ENCODE measurements at regions not wholly inside any gene's neighbourhood (a gene's known extent, or its start where the extent isn't known, plus 50 kb on each side); places are given as distances from the start of the nearest gene placed in this dataset.

DNA sequence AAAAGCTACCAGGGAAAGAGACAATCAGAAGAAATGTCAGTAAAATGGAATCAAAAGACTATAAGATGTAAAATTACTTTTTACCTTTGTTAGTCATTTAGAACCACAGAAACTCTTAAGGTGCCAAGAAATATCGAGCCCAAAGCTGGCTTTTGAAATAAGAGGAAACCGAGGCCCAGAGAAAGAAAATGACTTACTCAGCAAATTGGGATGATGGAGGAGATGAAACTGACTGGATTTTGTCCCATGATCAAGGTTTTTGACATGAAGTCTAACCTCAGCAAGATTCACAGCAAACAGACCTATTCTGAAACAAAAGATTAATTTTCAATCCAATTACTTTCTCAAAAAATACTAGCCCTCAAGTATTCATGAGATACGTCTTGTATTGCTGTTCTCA lies 696.2 kb upstream of the WWC1 start:
- Mint-ChIP-seq H3K27ac (no peak overlapping the region), H3K4me3 (no peak overlapping the region), H3K27me3 (ENCODE audit: low read depth) (no peaks in the 10 kb centered on the region), H3K36me3 (ENCODE audit: low read depth) (no peaks in the 10 kb centered on the region), H3K9me3 (ENCODE audit: insufficient read depth) (no peaks in the 10 kb centered on the region), H3K4me1 (ENCODE audit: low read depth) (no peaks in the 10 kb centered on the region)
- ChIA-PET POLR2A (no interaction called here), CTCF (no interaction called here)
- ATAC-seq (no peak), DNase-seq (no peak)

DNA sequence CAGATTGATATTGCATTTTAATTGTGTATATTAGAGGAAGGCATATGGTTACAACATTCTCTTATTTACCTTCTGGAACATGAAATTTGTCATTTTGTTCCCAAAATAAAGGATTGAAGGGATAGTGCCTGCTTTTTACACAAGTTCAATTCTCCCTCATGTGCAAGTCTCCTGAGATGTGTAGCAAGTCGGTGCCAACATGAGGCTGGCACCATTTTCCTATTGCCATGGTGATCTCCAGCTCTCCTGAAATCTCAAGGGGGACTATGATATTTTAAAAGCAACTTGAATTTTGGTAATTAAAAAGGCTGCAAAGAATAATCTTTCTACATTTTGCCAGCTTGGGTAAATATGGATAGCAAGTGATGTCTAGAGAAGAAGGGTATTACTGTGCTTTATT lies 693.3 kb upstream of the WWC1 start:
- H3K36me3 Mint-ChIP-seq (ENCODE audit: low read depth), result no peaks in the 10 kb centered on the region
- no peak overlapping the region for H3K4me3 Mint-ChIP-seq
- no peaks in the 10 kb centered on the region for H3K9me3 Mint-ChIP-seq (ENCODE audit: insufficient read depth)
- H3K27me3 Mint-ChIP-seq (ENCODE audit: low read depth), result no peaks in the 10 kb centered on the region
- POLR2A ChIA-PET, result no interaction called here
- H3K27ac Mint-ChIP-seq, result no peak overlapping the region
- CTCF ChIA-PET, result no interaction called here
- ATAC-seq (no peak), DNase-seq (no peak)
- H3K4me1 Mint-ChIP-seq (ENCODE audit: low read depth), result no peaks in the 10 kb centered on the region

DNA sequence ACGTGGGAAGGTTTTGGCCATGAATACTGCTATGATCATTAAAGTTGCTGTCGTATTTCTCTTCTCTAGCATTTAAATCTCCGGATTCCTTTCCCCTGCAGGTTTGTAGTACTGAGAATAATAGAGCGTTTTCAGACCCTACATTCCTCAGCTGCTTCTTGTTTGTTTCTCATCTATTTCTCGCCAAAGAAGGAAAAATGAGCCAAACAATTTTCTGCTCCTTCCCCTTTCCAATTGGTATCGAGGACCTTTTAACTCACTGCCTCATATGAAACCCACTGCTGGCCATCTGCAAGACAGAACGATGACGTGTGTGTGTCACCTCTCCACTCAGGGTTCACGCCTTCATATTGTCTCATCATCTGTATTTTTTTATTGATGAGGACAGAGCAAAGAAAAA lies 689.4 kb upstream of the WWC1 start:
- Mint-ChIP-seq H3K27ac (no peak overlapping the region), H3K4me3 (no peak overlapping the region), H3K9me3 (ENCODE audit: insufficient read depth) (no peaks in the 10 kb centered on the region), H3K27me3 (ENCODE audit: low read depth) (no peaks in the 10 kb centered on the region), H3K36me3 (ENCODE audit: low read depth) (no peaks in the 10 kb centered on the region), H3K4me1 (ENCODE audit: low read depth) (no peaks in the 10 kb centered on the region)
- no peak for ATAC-seq
- no peak for DNase-seq
- POLR2A ChIA-PET, result no interaction called here
- CTCF ChIA-PET, result no interaction called here

DNA sequence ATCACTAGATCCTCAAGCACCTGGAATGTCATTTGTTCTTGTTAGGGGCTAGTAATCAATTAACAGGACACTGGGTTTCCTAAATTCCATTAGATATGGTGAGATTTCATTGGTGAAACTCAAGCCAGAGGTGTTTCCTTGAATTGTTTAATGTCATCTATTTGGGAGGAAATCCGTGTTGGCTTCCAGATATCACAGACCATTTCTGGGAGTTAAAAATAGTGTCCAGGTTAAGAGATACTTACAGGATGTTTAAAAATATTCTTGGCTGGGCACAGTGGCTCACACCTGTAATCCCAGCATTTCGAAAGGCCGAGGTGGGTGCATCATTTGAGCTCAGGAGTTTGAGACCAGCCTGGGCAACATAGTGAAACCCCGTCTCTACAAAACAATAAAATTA lies 688.3 kb upstream of the WWC1 start:
- CTCF ChIA-PET, result no interaction called here
- Mint-ChIP-seq H3K4me3 (no peak overlapping the region), H3K27ac (no peak overlapping the region), H3K9me3 (ENCODE audit: insufficient read depth) (no peaks in the 10 kb centered on the region), H3K36me3 (ENCODE audit: low read depth) (no peaks in the 10 kb centered on the region), H3K27me3 (ENCODE audit: low read depth) (no peaks in the 10 kb centered on the region), H3K4me1 (ENCODE audit: low read depth) (no peaks in the 10 kb centered on the region)
- no peak for ATAC-seq
- POLR2A ChIA-PET, result no interaction called here
- DNase-seq, result no peak

DNA sequence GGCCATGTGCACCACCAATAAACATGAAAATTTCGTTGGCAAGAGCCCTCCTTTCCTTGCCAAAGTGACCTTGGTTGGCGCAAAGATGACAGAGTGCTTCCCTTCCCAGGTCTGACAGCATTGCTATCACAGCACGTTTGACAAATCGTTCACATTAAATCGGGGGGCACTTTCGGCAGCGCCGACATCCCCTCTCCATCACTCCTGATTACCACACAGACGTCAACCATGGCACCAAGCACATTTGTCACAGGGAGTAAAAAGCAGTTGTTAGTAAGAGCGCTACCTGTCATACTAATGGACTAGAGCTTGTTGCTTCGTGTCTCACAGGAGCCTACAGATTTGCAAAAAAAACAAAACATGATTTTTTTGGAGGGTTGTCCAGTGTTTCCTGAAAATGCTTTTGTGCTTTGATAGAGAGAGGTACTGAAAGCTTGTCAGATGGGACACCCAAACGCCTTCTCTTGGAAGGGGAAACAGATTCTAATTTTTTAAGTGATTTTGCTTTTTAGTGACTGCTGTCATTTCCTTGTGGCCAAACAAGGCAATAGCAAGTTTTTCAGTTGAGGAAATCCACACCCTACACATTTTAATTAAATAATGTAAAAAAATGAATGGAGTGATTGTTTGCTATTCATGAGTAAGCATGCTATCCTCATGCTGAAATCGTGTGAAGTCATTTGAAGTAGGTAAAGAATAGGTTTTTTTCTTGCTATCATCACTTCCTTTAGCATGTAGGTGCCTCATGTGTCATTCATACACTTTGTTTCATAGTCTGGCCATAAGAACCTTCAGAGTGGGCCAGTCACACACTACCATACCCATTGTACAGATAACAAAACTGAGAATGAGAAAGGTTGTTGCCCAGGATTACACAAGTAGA lies 682.8 kb upstream of the WWC1 start:
- Mint-ChIP-seq H3K9me3 (ENCODE audit: insufficient read depth) (no peaks in the 10 kb centered on the region), H3K27ac (no peak overlapping the region), H3K27me3 (ENCODE audit: low read depth) (no peaks in the 10 kb centered on the region), H3K4me3 (no peak overlapping the region), H3K4me1 (ENCODE audit: low read depth) (no peaks in the 10 kb centered on the region), H3K36me3 (ENCODE audit: low read depth) (no peaks in the 10 kb centered on the region)
- DNase-seq, result no peak
- no peak for ATAC-seq
- ChIA-PET POLR2A (no interaction called here), CTCF (no interaction called here)

DNA sequence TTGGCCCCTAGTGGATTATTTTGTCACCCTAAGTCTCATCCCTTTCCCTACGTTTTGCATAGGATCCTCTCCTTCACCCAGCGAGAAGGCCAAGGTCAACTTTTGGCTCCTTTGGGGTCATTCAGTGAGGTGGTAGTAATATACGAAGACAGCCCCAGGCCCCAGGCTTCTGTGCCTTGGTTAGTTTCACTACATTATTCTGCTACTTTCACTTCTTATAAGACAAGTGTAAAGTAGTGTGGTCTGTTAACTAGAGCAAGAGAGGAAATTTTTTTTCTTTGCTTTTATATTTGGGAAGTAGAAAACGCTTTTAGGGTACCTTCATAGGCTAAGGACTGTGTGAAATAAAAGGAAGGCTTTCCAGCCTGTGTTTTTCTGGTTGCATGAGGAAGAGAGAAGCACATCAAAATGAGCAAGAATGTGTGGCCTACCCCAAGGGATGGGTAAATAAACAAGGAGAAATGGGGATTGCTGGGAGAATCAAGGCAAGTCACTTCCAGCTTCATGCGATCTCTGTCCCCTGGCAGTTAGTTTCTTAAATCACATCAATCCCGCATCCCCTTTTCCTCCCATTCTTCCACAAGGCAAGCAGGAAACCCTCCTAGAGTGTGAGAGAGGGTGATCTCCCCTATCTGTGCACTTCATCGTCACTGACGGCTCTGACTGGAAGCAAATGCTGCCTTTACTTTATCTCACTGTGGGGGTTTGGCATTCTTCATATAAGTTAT lies 677.0 kb upstream of the WWC1 start:
- Mint-ChIP-seq H3K4me3 (no peak overlapping the region), H3K27ac (no peak overlapping the region), H3K36me3 (ENCODE audit: low read depth) (no peaks in the 10 kb centered on the region), H3K9me3 (ENCODE audit: insufficient read depth) (no peaks in the 10 kb centered on the region), H3K27me3 (ENCODE audit: low read depth) (no peaks in the 10 kb centered on the region), H3K4me1 (ENCODE audit: low read depth) (no peaks in the 10 kb centered on the region)
- ATAC-seq, result no peak
- POLR2A ChIA-PET, result no interaction called here
- CTCF ChIA-PET, result no interaction called here
- no peak for DNase-seq

DNA sequence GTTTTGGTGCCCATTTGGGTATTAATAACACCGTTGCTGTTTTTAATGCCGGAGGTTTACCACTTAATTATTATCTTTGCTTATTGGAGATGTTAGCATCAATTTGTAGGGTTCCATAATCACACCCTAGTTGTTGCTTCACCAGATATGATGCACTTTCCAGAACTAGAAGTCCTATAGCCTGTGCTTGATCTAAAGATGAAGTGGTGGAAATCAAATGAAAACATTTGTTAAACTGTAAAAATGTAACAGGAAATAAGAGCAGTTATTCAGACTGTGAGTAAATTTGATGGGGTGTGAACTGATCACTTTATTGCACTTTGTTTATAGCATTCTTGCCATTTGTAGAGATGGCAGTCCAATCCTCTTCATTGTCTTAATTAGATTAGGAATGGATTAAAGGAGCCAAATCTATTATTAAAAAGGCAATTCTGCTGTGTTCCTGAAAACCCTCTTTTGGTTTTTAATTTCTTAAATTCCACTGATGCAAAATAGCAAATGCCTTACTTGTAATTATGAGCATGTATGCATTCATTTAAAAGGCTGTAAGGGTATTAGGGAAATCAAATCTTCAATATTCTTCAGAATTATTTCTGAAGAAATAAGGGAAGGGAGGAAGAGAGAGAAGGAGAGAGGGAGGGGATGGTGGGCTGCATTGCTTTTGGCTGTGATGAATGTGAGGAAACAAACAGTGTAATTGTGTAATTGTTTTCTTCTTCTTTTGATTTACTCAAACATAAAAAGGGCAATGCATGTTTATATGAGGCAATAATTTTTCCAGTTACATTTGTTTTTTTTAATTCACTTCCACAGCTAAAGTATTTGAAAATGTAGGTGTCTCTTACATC lies 675.2 kb upstream of the WWC1 start:
- CTCF ChIA-PET, result no interaction called here
- H3K4me3 Mint-ChIP-seq, result no peak overlapping the region
- H3K4me1 Mint-ChIP-seq (ENCODE audit: low read depth), result no peaks in the 10 kb centered on the region

DNA sequence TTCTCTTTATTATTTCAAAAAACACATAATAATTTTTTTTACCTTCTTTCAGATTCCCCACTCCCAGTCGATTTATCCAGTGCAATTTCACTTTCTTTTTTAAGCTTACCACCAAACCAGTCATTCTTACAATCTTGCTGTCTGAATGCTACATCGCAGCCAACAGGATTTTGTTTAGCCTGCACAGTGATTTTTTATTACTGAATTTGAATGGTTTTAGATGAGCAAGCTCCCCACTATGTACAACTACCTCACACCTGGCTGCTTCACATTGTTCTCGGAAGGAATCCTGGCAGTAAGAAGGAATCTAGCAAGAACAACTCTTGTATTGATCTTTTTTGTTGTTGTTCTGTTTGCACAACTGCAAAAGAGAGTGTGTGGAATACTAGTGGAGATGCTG lies 668.1 kb upstream of the WWC1 start:
- ATAC-seq, result no peak
- no peaks in the 10 kb centered on the region for H3K4me1 Mint-ChIP-seq (ENCODE audit: low read depth)
- H3K27me3 Mint-ChIP-seq (ENCODE audit: low read depth), result no peaks in the 10 kb centered on the region
- no peak overlapping the region for H3K4me3 Mint-ChIP-seq
- ChIA-PET CTCF (no interaction called here), POLR2A (no interaction called here)
- no peak for DNase-seq
- no peaks in the 10 kb centered on the region for H3K9me3 Mint-ChIP-seq (ENCODE audit: insufficient read depth)
- no peaks in the 10 kb centered on the region for H3K36me3 Mint-ChIP-seq (ENCODE audit: low read depth)
- H3K27ac Mint-ChIP-seq, result no peak overlapping the region

More for the DNA sequence above, 675.2 kb upstream of the WWC1 start:
- POLR2A ChIA-PET, result no interaction called here
- no peaks in the 10 kb centered on the region for H3K9me3 Mint-ChIP-seq (ENCODE audit: insufficient read depth)
- H3K27ac Mint-ChIP-seq, result no peak overlapping the region
- no peaks in the 10 kb centered on the region for H3K36me3 Mint-ChIP-seq (ENCODE audit: low read depth)
- no peak for DNase-seq
- no peaks in the 10 kb centered on the region for H3K27me3 Mint-ChIP-seq (ENCODE audit: low read depth)
- no peak for ATAC-seq

DNA sequence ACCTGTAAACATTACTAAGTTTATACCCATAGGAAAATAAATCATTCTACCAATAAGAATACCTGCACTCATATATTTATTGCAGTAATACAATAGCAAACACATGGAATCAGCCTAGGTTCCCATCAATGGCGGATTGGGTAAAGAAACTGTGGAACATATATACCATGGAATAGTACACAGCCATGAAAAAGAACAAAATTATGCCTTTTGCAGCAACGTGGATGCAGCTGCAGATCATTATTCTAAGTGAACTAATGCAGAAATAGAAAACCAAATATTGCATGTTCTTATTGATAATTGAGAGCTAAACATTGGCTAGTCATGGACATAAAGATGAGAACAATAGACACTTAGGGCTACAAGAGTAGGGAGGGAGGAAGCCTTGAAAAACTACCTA lies 667.4 kb upstream of the WWC1 start:
- no peaks in the 10 kb centered on the region for H3K9me3 Mint-ChIP-seq (ENCODE audit: insufficient read depth)
- H3K36me3 Mint-ChIP-seq (ENCODE audit: low read depth), result no peaks in the 10 kb centered on the region
- ATAC-seq (no peak), DNase-seq (no peak)
- no peaks in the 10 kb centered on the region for H3K27me3 Mint-ChIP-seq (ENCODE audit: low read depth)
- POLR2A ChIA-PET, result no interaction called here
- no peak overlapping the region for H3K27ac Mint-ChIP-seq
- H3K4me3 Mint-ChIP-seq, result no peak overlapping the region
- no peaks in the 10 kb centered on the region for H3K4me1 Mint-ChIP-seq (ENCODE audit: low read depth)
- CTCF ChIA-PET, result no interaction called here

DNA sequence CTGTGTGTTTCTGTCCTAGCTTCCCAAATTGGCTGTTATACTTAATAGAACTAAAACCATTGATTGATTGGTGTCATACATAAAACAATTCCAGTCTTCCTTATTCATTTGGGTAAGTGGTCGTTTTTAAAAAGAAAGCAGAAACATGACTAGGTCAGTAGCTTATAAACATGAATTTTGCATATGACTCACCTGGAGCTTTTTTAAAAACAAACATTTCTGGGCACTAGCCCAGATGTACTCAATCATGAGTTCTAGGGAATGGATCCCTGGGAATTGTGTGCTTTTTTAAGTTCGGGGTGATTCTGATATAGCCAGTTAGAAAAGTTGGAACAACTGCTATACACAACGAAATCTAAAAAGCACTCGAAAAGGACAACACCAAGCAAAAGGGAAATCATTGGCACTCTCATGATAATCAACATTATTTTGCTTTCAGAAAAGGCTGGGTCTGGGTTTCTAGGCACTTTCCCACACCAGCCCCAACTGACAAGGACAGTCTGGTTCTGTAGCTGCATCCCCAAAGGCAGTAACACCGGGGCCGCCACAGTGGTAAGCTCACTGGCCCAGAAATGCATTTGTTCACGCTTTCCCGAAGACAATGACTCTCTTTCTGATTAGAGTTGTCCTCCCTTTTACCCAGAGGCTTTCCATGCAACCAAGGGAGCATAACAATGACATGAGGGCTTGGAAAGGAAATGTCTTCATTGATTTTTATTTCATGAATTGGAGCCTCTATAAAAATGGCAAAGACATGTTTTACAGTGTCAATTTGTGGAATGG lies 664.9 kb upstream of the WWC1 start:
- no peak for DNase-seq
- H3K36me3 Mint-ChIP-seq (ENCODE audit: low read depth), result no peaks in the 10 kb centered on the region
- ATAC-seq, result no peak
- no peaks in the 10 kb centered on the region for H3K27me3 Mint-ChIP-seq (ENCODE audit: low read depth)
- H3K9me3 Mint-ChIP-seq (ENCODE audit: insufficient read depth), result no peaks in the 10 kb centered on the region
- ChIA-PET POLR2A (interaction anchor here (0.6 kb wide), 1 partner anchor 279 kb away, joined by 3 read pairs; no protein-coding TSS in a partner anchor), CTCF (no interaction called here)
- no peak overlapping the region for H3K4me3 Mint-ChIP-seq
- H3K27ac Mint-ChIP-seq, result no peak overlapping the region
- H3K4me1 Mint-ChIP-seq (ENCODE audit: low read depth), result no peaks in the 10 kb centered on the region

DNA sequence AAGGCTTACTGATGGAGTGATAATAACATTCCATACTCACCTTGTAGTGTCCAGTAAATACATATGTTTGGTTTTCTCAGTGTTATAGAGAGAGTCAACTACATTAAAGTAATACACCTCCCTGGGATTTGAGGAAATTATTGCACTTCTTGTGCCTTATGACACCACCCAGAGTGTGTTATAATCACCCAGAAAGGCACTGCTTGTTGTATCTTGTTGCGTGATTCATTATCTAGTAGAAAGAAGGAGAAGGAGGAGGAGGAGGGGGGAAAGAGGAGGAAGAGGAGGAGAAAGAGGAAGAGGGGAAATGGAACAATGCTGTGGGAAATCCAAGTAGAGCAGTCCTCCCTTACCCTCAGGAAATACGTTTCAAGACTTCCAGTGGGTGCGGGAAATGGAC lies 661.8 kb upstream of the WWC1 start:
- Mint-ChIP-seq H3K27ac (no peak overlapping the region), H3K4me3 (no peak overlapping the region), H3K27me3 (ENCODE audit: low read depth) (no peaks in the 10 kb centered on the region), H3K36me3 (ENCODE audit: low read depth) (no peaks in the 10 kb centered on the region), H3K4me1 (ENCODE audit: low read depth) (no peaks in the 10 kb centered on the region), H3K9me3 (ENCODE audit: insufficient read depth) (no peaks in the 10 kb centered on the region)
- ChIA-PET POLR2A (no interaction called here), CTCF (no interaction called here)
- no peak for DNase-seq
- no peak for ATAC-seq

DNA sequence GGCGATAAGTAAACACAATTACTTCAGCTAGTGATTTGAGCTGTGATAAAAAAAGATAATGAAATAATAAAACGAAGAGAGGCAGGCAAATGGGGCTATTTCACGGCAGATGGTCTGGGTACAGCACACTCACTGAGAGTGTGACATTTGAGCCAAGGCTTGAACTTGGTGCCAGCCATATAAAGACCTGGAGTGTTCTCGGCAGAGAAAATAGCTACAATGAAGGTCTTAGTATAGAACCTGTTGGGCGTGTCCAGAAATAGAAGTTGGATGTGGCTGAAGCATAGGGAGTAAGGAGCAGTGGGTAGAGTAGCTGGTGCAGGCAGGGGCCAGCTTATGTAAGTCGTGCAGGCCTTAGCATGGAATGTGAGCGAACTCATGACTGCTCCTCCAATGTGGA lies 660.3 kb upstream of the WWC1 start:
- Mint-ChIP-seq H3K27me3 (ENCODE audit: low read depth) (no peaks in the 10 kb centered on the region), H3K36me3 (ENCODE audit: low read depth) (no peaks in the 10 kb centered on the region), H3K27ac (no peak overlapping the region), H3K4me3 (no peak overlapping the region), H3K9me3 (ENCODE audit: insufficient read depth) (no peaks in the 10 kb centered on the region), H3K4me1 (ENCODE audit: low read depth) (no peaks in the 10 kb centered on the region)
- ATAC-seq (no peak), DNase-seq (no peak)
- ChIA-PET POLR2A (no interaction called here), CTCF (no interaction called here)

All from activated CD8-positive, alpha-beta T cell treated with anti-CD3 and anti-CD28 coated beads, Interleukin-2, amount 10 ng/mL, durations not matched to agents 7 days and 5 days (primary cell).